H1 (cell line): ENCODE measurements at regions not wholly inside any gene's neighbourhood (a gene's known extent, or its start where the extent isn't known, plus 50 kb on each side); places are given as distances from the start of the nearest gene placed in this dataset.

Experiments used
- CTCF ChIA-PET: fragments of 300-600 bp; sonication (Branson Sonifier 250); formaldehyde crosslinking; loops from one replicate; lab custom pipeline; 2021; ENCODE audit not compliant: partially characterized antibody; lab: Charles Lee
- POLR2A ChIA-PET: fragments of 300-600 bp; sonication (Branson Sonifier 250); formaldehyde crosslinking; loops from one replicate; lab custom pipeline; 2021; ENCODE audit warnings: inconsistent platforms; ENCODE audit not compliant: partially characterized antibody; lab: Charles Lee
- DNase-seq, 2 experiments: peaks; one replicate each; pipeline versions ENCODE4 v3.0.0 to v3.0.0-alpha.2; 2010 to 2022; ENCODE audit warnings: low spot score in 2 of 2, low read depth in 1 of 2, mixed read lengths in 1 of 2
- FAIRE-seq: peaks from 2 replicates; lab custom pipeline; 2011; peaks lifted over from hg19 to GRCh38; lab: Jason Lieb, UNC
- H2AFZ ChIP-seq: 2 replicates; pipeline ENCODE4 v1.8.1; 2012; ENCODE audit warnings: low read length, inconsistent platforms
- H2AK5ac ChIP-seq: 2 replicates; pipeline ENCODE4 v1.6.1; 2013; ENCODE audit warnings: low read depth, low read length
- H2BK120ac ChIP-seq: replicated peaks from 2 replicates; pipeline ENCODE3; 2013; ENCODE audit warnings: low read depth, low read length, inconsistent platforms
- H2BK12ac ChIP-seq: 2 replicates; pipeline ENCODE4 v1.6.1; 2013; ENCODE audit warnings: low read depth, low read length
- H2BK15ac ChIP-seq: 2 replicates; pipeline ENCODE4 v1.6.1; 2013; ENCODE audit warnings: low read length
- H2BK20ac ChIP-seq: 2 replicates; pipeline ENCODE4 v1.6.1; 2013; ENCODE audit warnings: low read length
- H2BK5ac ChIP-seq: 2 replicates; pipeline ENCODE4 v1.6.1; 2013; ENCODE audit warnings: low read depth, low read length
- H3K14ac ChIP-seq: 2 replicates; pipeline ENCODE4 v1.6.1; 2013; ENCODE audit warnings: inconsistent platforms; ENCODE audit not compliant: insufficient read length
- H3K18ac ChIP-seq: 2 replicates; pipeline ENCODE4 v1.6.1; 2013; ENCODE audit warnings: low read length; ENCODE audit errors: extremely low read depth
- H3K23ac ChIP-seq: 2 replicates; pipeline ENCODE4 v1.6.1; 2013; ENCODE audit warnings: inconsistent platforms; ENCODE audit not compliant: insufficient read length
- H3K23me2 ChIP-seq: 2 replicates; pipeline ENCODE4 v1.6.1; 2013; ENCODE audit warnings: low read depth, low read length
- H3K27ac ChIP-seq: 2 replicates; pipeline ENCODE4 v1.6.1; 2011; ENCODE audit warnings: low read depth, low read length, inconsistent platforms
- H3K27me3 ChIP-seq, 4 experiments: replicated peaks in 1 of 4; 1 replicate in 1 of 4; 2 replicates in 3 of 4; pipeline versions ENCODE4 v1.6.1 to v1.8.1; 2011 to 2013; ENCODE audit warnings: low read length in 3 of 4, mild to moderate bottlenecking in 3 of 4, inconsistent platforms in 2 of 4, mixed read lengths in 2 of 4, moderate library complexity in 1 of 4; ENCODE audit not compliant: control insufficient read depth in 3 of 4, insufficient read depth in 3 of 4; ENCODE audit errors: extremely low read depth in 1 of 4
- H3K36me3 ChIP-seq, 4 experiments: 2 replicates each; pipeline versions ENCODE4 v1.6.1 to v1.8.1; 2011 to 2013; ENCODE audit warnings: mild to moderate bottlenecking in 4 of 4, low read length in 3 of 4, moderate library complexity in 2 of 4, control low read depth in 1 of 4, inconsistent platforms in 1 of 4; ENCODE audit not compliant: insufficient read depth in 4 of 4, control insufficient read depth in 2 of 4
- H3K4ac ChIP-seq: replicated peaks from 2 replicates; pipeline ENCODE3; 2013; ENCODE audit warnings: low read length, low read depth, mixed read lengths, inconsistent platforms; ENCODE audit not compliant: insufficient read length
- H3K4me1 ChIP-seq, 4 experiments: replicated peaks in 1 of 4; 1 replicate in 1 of 4; 2 replicates in 3 of 4; pipeline versions ENCODE4 v1.6.1 to v1.8.1; 2011 to 2013; ENCODE audit warnings: low read length in 3 of 4, inconsistent platforms in 2 of 4, mixed read lengths in 1 of 4; ENCODE audit not compliant: insufficient read depth in 4 of 4, control insufficient read depth in 3 of 4
- H3K4me2 ChIP-seq, 2 experiments: 2 replicates each; pipeline versions ENCODE4 v1.6.1 to v1.8.1; 2011 to 2013; ENCODE audit warnings: low read depth in 2 of 2, low read length in 2 of 2, control low read depth in 1 of 2, inconsistent platforms in 1 of 2, mild to moderate bottlenecking in 1 of 2; ENCODE audit not compliant: insufficient read depth in 1 of 2
- H3K4me3 ChIP-seq, 4 experiments: fragments of 200-600, 300-600 bp in 1 of 4; sonication (generic), shearing (Covaris generic), sonication (Bioruptor Twin) in 1 of 4; 2 replicates each; pipeline versions ENCODE4 v1.5.1 to v1.8.1; 2011 to 2016; ENCODE audit warnings: low read length in 4 of 4, low read depth in 3 of 4, control low read depth in 2 of 4, inconsistent platforms in 2 of 4, mild to moderate bottlenecking in 2 of 4, mixed read lengths in 1 of 4, moderate library complexity in 1 of 4; ENCODE audit not compliant: insufficient read depth in 2 of 4; ENCODE audit errors: extremely low read depth in 1 of 4
- H3K56ac ChIP-seq: replicated peaks from 2 replicates; pipeline ENCODE3; 2013; ENCODE audit warnings: low read depth, mild to moderate bottlenecking, mixed read lengths, low read length, inconsistent platforms; ENCODE audit not compliant: insufficient read length
- H3K79me1 ChIP-seq: 2 replicates; pipeline ENCODE4 v1.6.1; 2013; ENCODE audit warnings: low read depth, low read length, control low read depth
- H3K79me2 ChIP-seq, 2 experiments: 2 replicates each; pipeline versions ENCODE4 v1.6.1 to v1.8.1; 2012 to 2013; ENCODE audit warnings: low read length in 2 of 2, mild to moderate bottlenecking in 2 of 2, inconsistent platforms in 1 of 2; ENCODE audit not compliant: insufficient read depth in 2 of 2, control insufficient read depth in 1 of 2
- H3K9ac ChIP-seq, 4 experiments: replicated peaks in 1 of 4; 1 replicate in 1 of 4; 2 replicates in 3 of 4; pipeline versions ENCODE4 v1.6.1 to v1.8.1; 2011 to 2013; ENCODE audit warnings: low read depth in 3 of 4, low read length in 3 of 4, control low read depth in 2 of 4, mild to moderate bottlenecking in 2 of 4, moderate library complexity in 2 of 4, inconsistent platforms in 1 of 4; ENCODE audit errors: extremely low read depth in 1 of 4
- H3K9me3 ChIP-seq, 2 experiments: 2 replicates each; pipeline versions ENCODE4 v1.6.1 to v1.8.1; 2012 to 2013; ENCODE audit warnings: mild to moderate bottlenecking in 2 of 2, moderate library complexity in 2 of 2, control low read depth in 1 of 2, inconsistent platforms in 1 of 2, low read depth in 1 of 2, low read length in 1 of 2, mixed read lengths in 1 of 2; ENCODE audit not compliant: insufficient read depth in 2 of 2
- H4K20me1 ChIP-seq, 2 experiments: replicated peaks in 1 of 2; 2 replicates each; pipeline versions ENCODE3 to v1.8.1; 2011 to 2013; ENCODE audit warnings: inconsistent platforms in 2 of 2, low read length in 2 of 2, mild to moderate bottlenecking in 1 of 2; ENCODE audit not compliant: insufficient read depth in 2 of 2, control insufficient read depth in 1 of 2
- H4K5ac ChIP-seq: 2 replicates; pipeline ENCODE4 v1.6.1; 2013; ENCODE audit warnings: low read length, low read depth, mixed read lengths, inconsistent platforms; ENCODE audit not compliant: insufficient read length
- H4K8ac ChIP-seq: 2 replicates; pipeline ENCODE4 v1.8.0; 2013; ENCODE audit warnings: mild to moderate bottlenecking, moderate library complexity, low read length, inconsistent platforms; ENCODE audit not compliant: insufficient read depth; ENCODE audit errors: extremely low read depth
- H4K91ac ChIP-seq: replicated peaks from 2 replicates; pipeline ENCODE3; 2013; ENCODE audit warnings: low read length, mixed read lengths, inconsistent platforms; ENCODE audit not compliant: insufficient read length
- BCL11A ChIP-seq, 2 experiments: IDR thresholded peaks; one replicate each; pipeline ENCODE4 v1.6.1; 2011; ENCODE audit warnings: low read depth in 2 of 2, low read length in 2 of 2, mild to moderate bottlenecking in 2 of 2
- BRCA1 ChIP-seq: IDR thresholded peaks from 2 replicates; pipeline ENCODE4 v1.6.1; 2012; ENCODE audit warnings: low read depth, low read length, improper control_type of control experiment
- CBX8 ChIP-seq: fragments of 300-800, 300-1000 bp; sonication (generic); IDR thresholded peaks from 2 replicates; pipeline ENCODE4 v1.7.1; 2016; ENCODE audit warnings: low read depth, low read length, borderline replicate concordance
- CEBPB ChIP-seq: IDR thresholded peaks from 2 replicates; pipeline ENCODE4 v1.6.1; 2012; ENCODE audit warnings: low read depth, low read length
- CHD1 ChIP-seq: IDR thresholded peaks from 2 replicates; pipeline ENCODE4 v1.6.1; 2012; ENCODE audit warnings: low read depth, low read length, improper control_type of control experiment
- JUN ChIP-seq: IDR thresholded peaks from 2 replicates; pipeline ENCODE4 v1.6.1; 2011; ENCODE audit warnings: low read depth, mild to moderate bottlenecking, improper control_type of control experiment, low read length
- KDM5A ChIP-seq: fragments of 200-600 bp; IDR thresholded peaks from 2 replicates; pipeline ENCODE4 v1.7.1; 2012; ENCODE audit warnings: mild to moderate bottlenecking, low read length, inconsistent platforms, mixed read lengths
- NANOG ChIP-seq: IDR thresholded peaks from 2 replicates; pipeline ENCODE4 v1.6.1; 2011; ENCODE audit warnings: low read length, low read depth, mild to moderate bottlenecking, inconsistent platforms; ENCODE audit not compliant: insufficient read depth, poor library complexity, severe bottlenecking
- POLR2AphosphoS5 ChIP-seq: IDR thresholded peaks from 2 replicates; pipeline ENCODE4 v1.6.1; 2011; ENCODE audit warnings: low read depth, low read length
- SP4 ChIP-seq: IDR thresholded peaks from 2 replicates; pipeline ENCODE4 v1.6.1; 2012; ENCODE audit warnings: low read length, inconsistent platforms
- TBP ChIP-seq: IDR thresholded peaks from 2 replicates; pipeline ENCODE4 v1.6.1; 2011; ENCODE audit warnings: low read depth, low read length, improper control_type of control experiment
- WGBS, 2 experiments: shearing (Covaris generic) in 1 of 2; methylation state at CpG; one replicate each; pipeline versions ENCODE4 v1.1.6 to v1.1.7; 2013 to 2015; ENCODE audit warnings: low lambda C conversion rate in 2 of 2, mixed read lengths in 2 of 2, inconsistent platforms in 1 of 2, low coverage in 1 of 2, missing lambda C conversion rate in 1 of 2; ENCODE audit not compliant: insufficient replicate concordance in 2 of 2, insufficient coverage in 1 of 2, insufficient read length in 1 of 2; ENCODE audit errors: extremely low coverage in 1 of 2, missing lambda C conversion rate in 1 of 2; 5-methylcytosine and 5-hydroxymethylcytosine counted together
- TF ChIP-seq, protein P1 (sequence below): IDR thresholded peaks from 2 replicates; pipeline ENCODE4 v1.6.1; 2012; ENCODE audit warnings: inconsistent platforms
- TF ChIP-seq, protein P2 (sequence below): IDR thresholded peaks from 2 replicates; pipeline ENCODE4 v1.6.1; 2011; ENCODE audit warnings: low read length, improper control_type of control experiment

DNA sequence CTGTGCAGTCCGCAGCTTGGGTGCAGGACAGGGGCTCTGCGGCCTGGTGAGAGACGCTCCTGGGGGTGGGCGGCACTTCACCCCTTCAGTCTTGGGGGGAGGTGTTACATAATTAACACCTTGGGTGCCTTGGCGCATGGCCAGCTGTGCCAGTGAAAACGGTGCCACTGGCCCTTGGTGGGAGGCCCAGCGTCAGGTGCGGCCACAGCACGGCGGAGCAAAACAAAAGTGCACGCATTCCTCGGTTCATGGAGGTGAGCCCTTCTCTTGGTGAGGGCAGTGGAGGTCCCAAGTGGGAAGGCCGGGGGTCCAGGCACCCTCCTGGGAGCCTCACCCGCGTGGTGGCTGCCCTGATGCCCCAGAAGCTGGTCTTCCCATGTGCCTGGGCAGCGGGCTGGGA, 89.8 kb downstream of the ENGASE start:
- H4K5ac ChIP-seq: no peak overlapping the region
- H4K8ac ChIP-seq: peak overlapping the region; percentile 57; the same call in 1 of the 2 replicates
- no peak overlapping the region for H4K91ac ChIP-seq
- no peak overlapping the region for H3K56ac ChIP-seq
- FAIRE-seq (no peak), DNase-seq (no peak)
- no peak overlapping the region for H3K4ac ChIP-seq
- no peaks in the 10 kb centered on the region for H3K23me2 ChIP-seq
- no peak overlapping the region for H3K18ac ChIP-seq
- no peak overlapping the region for H2BK5ac ChIP-seq
- no peak overlapping the region for H2BK15ac ChIP-seq
- POLR2A ChIA-PET: interaction anchor here (2.5 kb wide), 1 partner anchor 22 kb away, joined by 9 read pairs; no protein-coding TSS in a partner anchor
- H3K79me2 ChIP-seq: no peaks in the 10 kb centered on the region
- H2AFZ ChIP-seq: no peak overlapping the region
- no peak overlapping the region for H2BK12ac ChIP-seq
- peaks cover 2% of the 10 kb centered on the region; the same call in 1 of the 2 replicates for H3K79me1 ChIP-seq
- no peak overlapping the region for H2AK5ac ChIP-seq
- H2BK120ac ChIP-seq: no peak overlapping the region
- no peak overlapping the region for H3K4me2 ChIP-seq
- CTCF ChIA-PET: interaction anchor here (0.8 to 2.3 kb wide), 8 partner anchors 12 to 227 kb away, joined by 3 to 8 read pairs (median 6); no protein-coding TSS in a partner anchor
- no peaks in the 10 kb centered on the region for H3K36me3 ChIP-seq
- no peak overlapping the region for H2BK20ac ChIP-seq
- H3K9ac ChIP-seq: no peak overlapping the region
- H4K20me1 ChIP-seq: peaks cover 0 to 5% of the 10 kb centered on the region in 2 experiments
- 85% methylated on average over 13 of the region's 16 CpGs; no CpG with 5 or more reads in 1 of the 2 experiments for WGBS, 2 experiments
- no peaks in the 10 kb centered on the region for H3K27me3 ChIP-seq
- H3K23ac ChIP-seq: no peak overlapping the region
- H3K14ac ChIP-seq: no peak overlapping the region
- H3K9me3 ChIP-seq: no peaks in the 10 kb centered on the region
- H3K27ac ChIP-seq: no peak overlapping the region
- peaks cover 0 to 2% (median 0%) of the 10 kb centered on the region in 4 experiments; a peak in 2 of 7 replicates for H3K4me1 ChIP-seq
- no peak overlapping the region for H3K4me3 ChIP-seq
- TF ChIP-seq CEBPB (no peak), BCL11A (IDR thresholded peaks at IDR 0.05; ENCODE audit: low read depth in 2 of 2, low read length in 2 of 2) (no peak), BRCA1 (no peak), NANOG (no peak), CHD1 (no peak), CBX8 (no peak), KDM5A (no peak), TBP (no peak), POLR2AphosphoS5 (no peak), JUN (no peak), SP4 (no peak)
- TF ChIP-seq, protein P1, sequence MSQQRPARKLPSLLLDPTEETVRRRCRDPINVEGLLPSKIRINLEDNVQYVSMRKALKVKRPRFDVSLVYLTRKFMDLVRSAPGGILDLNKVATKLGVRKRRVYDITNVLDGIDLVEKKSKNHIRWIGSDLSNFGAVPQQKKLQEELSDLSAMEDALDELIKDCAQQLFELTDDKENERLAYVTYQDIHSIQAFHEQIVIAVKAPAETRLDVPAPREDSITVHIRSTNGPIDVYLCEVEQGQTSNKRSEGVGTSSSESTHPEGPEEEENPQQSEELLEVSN: no peak
- TF ChIP-seq, protein P2, sequence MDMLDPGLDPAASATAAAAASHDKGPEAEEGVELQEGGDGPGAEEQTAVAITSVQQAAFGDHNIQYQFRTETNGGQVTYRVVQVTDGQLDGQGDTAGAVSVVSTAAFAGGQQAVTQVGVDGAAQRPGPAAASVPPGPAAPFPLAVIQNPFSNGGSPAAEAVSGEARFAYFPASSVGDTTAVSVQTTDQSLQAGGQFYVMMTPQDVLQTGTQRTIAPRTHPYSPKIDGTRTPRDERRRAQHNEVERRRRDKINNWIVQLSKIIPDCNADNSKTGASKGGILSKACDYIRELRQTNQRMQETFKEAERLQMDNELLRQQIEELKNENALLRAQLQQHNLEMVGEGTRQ: no peak
